ENCODE measurements at regions not wholly inside any gene's neighbourhood (a gene's known extent, or its start where the extent isn't known, plus 50 kb on each side); places are given as distances from the start of the nearest gene placed in this dataset.

- H3K4me1 Mint-ChIP-seq, result no peaks in the 10 kb centered on the region
- no peak overlapping the region for H3K27ac Mint-ChIP-seq
- DNase-seq, result peak; percentile 15
- H3K27me3 Mint-ChIP-seq, result peaks cover 24% of the 10 kb centered on the region
- no peak overlapping the region for H3K4me3 Mint-ChIP-seq
- no peaks in the 10 kb centered on the region for H3K9me3 Mint-ChIP-seq
- H3K36me3 Mint-ChIP-seq, result no peaks in the 10 kb centered on the region
These were observed 235.0 kb downstream of the ATP23 start for GRCh38 chr12:58176296-58176869.

GRCh38 chr12:58177366-58177765 lies 236.0 kb downstream of the ATP23 start:
- H3K4me1 Mint-ChIP-seq, result no peaks in the 10 kb centered on the region
- no peak overlapping the region for H3K27ac Mint-ChIP-seq
- no peak for DNase-seq
- peaks cover 29% of the 10 kb centered on the region for H3K27me3 Mint-ChIP-seq
- H3K9me3 Mint-ChIP-seq, result no peaks in the 10 kb centered on the region
- H3K36me3 Mint-ChIP-seq, result no peaks in the 10 kb centered on the region
- no peak overlapping the region for H3K4me3 Mint-ChIP-seq

- H3K9me3 Mint-ChIP-seq, result peaks cover 6% of the 10 kb centered on the region
- no peak for DNase-seq
- no peaks in the 10 kb centered on the region for H3K36me3 Mint-ChIP-seq
- H3K27ac Mint-ChIP-seq, result no peak overlapping the region
- no peak overlapping the region for H3K4me3 Mint-ChIP-seq
- peaks cover 5% of the 10 kb centered on the region for H3K27me3 Mint-ChIP-seq
- no peaks in the 10 kb centered on the region for H3K4me1 Mint-ChIP-seq
These were observed 242.8 kb downstream of the ATP23 start for GRCh38 chr12:58184212-58184611.

GRCh38 chr12:58186401-58186800 lies 245.0 kb downstream of the ATP23 start:
- Mint-ChIP-seq H3K4me1 (no peaks in the 10 kb centered on the region), H3K27me3 (peaks cover 5% of the 10 kb centered on the region), H3K4me3 (no peak overlapping the region), H3K9me3 (peaks cover 6% of the 10 kb centered on the region), H3K27ac (no peak overlapping the region), H3K36me3 (no peaks in the 10 kb centered on the region)
- DNase-seq, result no peak

- no peaks in the 10 kb centered on the region for H3K4me1 Mint-ChIP-seq
- H3K36me3 Mint-ChIP-seq, result no peaks in the 10 kb centered on the region
- H3K9me3 Mint-ChIP-seq, result peaks cover 6% of the 10 kb centered on the region
- H3K4me3 Mint-ChIP-seq, result no peak overlapping the region
- no peak overlapping the region for H3K27ac Mint-ChIP-seq
- peaks cover 3% of the 10 kb centered on the region for H3K27me3 Mint-ChIP-seq
- DNase-seq, result no peak
These were observed 245.5 kb downstream of the ATP23 start for GRCh38 chr12:58186914-58187313.

GRCh38 chr12:58189030-58189429 lies 247.7 kb downstream of the ATP23 start:
- DNase-seq, result no peak
- Mint-ChIP-seq H3K4me3 (no peak overlapping the region), H3K27me3 (no peaks in the 10 kb centered on the region), H3K9me3 (peaks cover 6% of the 10 kb centered on the region), H3K36me3 (no peaks in the 10 kb centered on the region), H3K4me1 (no peaks in the 10 kb centered on the region), H3K27ac (no peak overlapping the region)

- H3K4me1 Mint-ChIP-seq, result no peaks in the 10 kb centered on the region
- DNase-seq, result no peak
- H3K4me3 Mint-ChIP-seq, result no peak overlapping the region
- H3K27ac Mint-ChIP-seq, result no peak overlapping the region
- H3K9me3 Mint-ChIP-seq, result peaks cover 6% of the 10 kb centered on the region
- no peaks in the 10 kb centered on the region for H3K36me3 Mint-ChIP-seq
- H3K27me3 Mint-ChIP-seq, result peaks cover under 1% of the 10 kb centered on the region
These were observed 248.5 kb downstream of the ATP23 start for GRCh38 chr12:58189893-58190292.

GRCh38 chr12:58190618-58191017 lies 249.3 kb downstream of the ATP23 start:
- no peak for DNase-seq
- peaks cover 6% of the 10 kb centered on the region for H3K27me3 Mint-ChIP-seq
- H3K9me3 Mint-ChIP-seq, result peaks cover 6% of the 10 kb centered on the region
- no peaks in the 10 kb centered on the region for H3K36me3 Mint-ChIP-seq
- no peaks in the 10 kb centered on the region for H3K4me1 Mint-ChIP-seq
- H3K27ac Mint-ChIP-seq, result no peak overlapping the region
- H3K4me3 Mint-ChIP-seq, result no peak overlapping the region

- H3K4me3 Mint-ChIP-seq, result no peak overlapping the region
- no peaks in the 10 kb centered on the region for H3K36me3 Mint-ChIP-seq
- H3K4me1 Mint-ChIP-seq, result no peaks in the 10 kb centered on the region
- no peaks in the 10 kb centered on the region for H3K9me3 Mint-ChIP-seq
- no peak overlapping the region for H3K27ac Mint-ChIP-seq
- DNase-seq, result no peak
- H3K27me3 Mint-ChIP-seq, result peaks cover 26% of the 10 kb centered on the region
These were observed 255.6 kb downstream of the ATP23 start for GRCh38 chr12:58196971-58197370.

GRCh38 chr12:58202933-58203718 lies 261.8 kb downstream of the ATP23 start:
- Mint-ChIP-seq H3K27ac (no peak overlapping the region), H3K9me3 (no peaks in the 10 kb centered on the region), H3K27me3 (peaks cover 11% of the 10 kb centered on the region), H3K36me3 (no peaks in the 10 kb centered on the region), H3K4me1 (no peaks in the 10 kb centered on the region), H3K4me3 (no peak overlapping the region)
- DNase-seq, result no peak

- Mint-ChIP-seq H3K27ac (peak overlapping the region; percentile 2), H3K4me3 (no peak overlapping the region), H3K36me3 (no peaks in the 10 kb centered on the region), H3K27me3 (peaks cover 6% of the 10 kb centered on the region), H3K9me3 (no peaks in the 10 kb centered on the region), H3K4me1 (no peaks in the 10 kb centered on the region)
- no peak for DNase-seq
These were observed 262.7 kb downstream of the ATP23 start for GRCh38 chr12:58204071-58204470.

- H3K27ac Mint-ChIP-seq, result no peak overlapping the region
- H3K4me3 Mint-ChIP-seq, result no peak overlapping the region
- H3K4me1 Mint-ChIP-seq, result no peaks in the 10 kb centered on the region
- no peaks in the 10 kb centered on the region for H3K27me3 Mint-ChIP-seq
- no peak for DNase-seq
- no peaks in the 10 kb centered on the region for H3K36me3 Mint-ChIP-seq
- no peaks in the 10 kb centered on the region for H3K9me3 Mint-ChIP-seq
These were observed 265.5 kb downstream of the ATP23 start for GRCh38 chr12:58206876-58207275.

GRCh38 chr12:58211211-58211610 lies 269.8 kb downstream of the ATP23 start:
- Mint-ChIP-seq H3K36me3 (no peaks in the 10 kb centered on the region), H3K9me3 (no peaks in the 10 kb centered on the region), H3K27ac (no peak overlapping the region), H3K27me3 (peaks cover 4% of the 10 kb centered on the region), H3K4me3 (no peak overlapping the region), H3K4me1 (no peaks in the 10 kb centered on the region)
- no peak for DNase-seq

GRCh38 chr12:58217130-58217529 lies 275.8 kb downstream of the ATP23 start:
- Mint-ChIP-seq H3K27ac (no peak overlapping the region), H3K4me1 (no peaks in the 10 kb centered on the region), H3K9me3 (no peaks in the 10 kb centered on the region), H3K36me3 (no peaks in the 10 kb centered on the region), H3K27me3 (peaks cover 9% of the 10 kb centered on the region), H3K4me3 (no peak overlapping the region)
- no peak for DNase-seq

GRCh38 chr12:58224536-58225105 lies 283.3 kb downstream of the ATP23 start:
- Mint-ChIP-seq H3K9me3 (no peaks in the 10 kb centered on the region), H3K27ac (no peak overlapping the region), H3K27me3 (no peaks in the 10 kb centered on the region), H3K36me3 (no peaks in the 10 kb centered on the region), H3K4me3 (no peak overlapping the region), H3K4me1 (no peaks in the 10 kb centered on the region)
- no peak for DNase-seq
